ENCODE measurements at regions not wholly inside any gene's neighbourhood (a gene's known extent, or its start where the extent isn't known, plus 50 kb on each side); places are given as distances from the start of the nearest gene placed in this dataset.

DNA sequence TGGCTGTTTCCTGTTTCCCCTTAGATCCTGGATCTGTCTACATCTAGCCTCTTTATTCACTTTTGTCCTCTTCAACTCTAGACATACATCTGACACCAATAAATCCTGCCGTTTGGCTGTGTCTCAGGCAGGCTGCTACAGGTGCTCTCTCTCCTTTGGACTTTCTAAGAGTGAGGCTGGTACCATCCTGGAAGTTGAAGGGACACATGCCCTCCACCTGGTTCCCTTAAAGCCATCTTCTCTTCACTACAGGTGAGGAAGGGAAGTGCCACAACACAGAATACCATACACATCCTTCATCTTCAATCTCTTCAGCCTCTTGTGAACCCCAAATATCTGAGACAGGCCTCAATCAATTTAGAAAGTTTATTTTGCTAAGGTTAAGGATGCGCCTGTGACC, 137.9 kb downstream of the BACH1 start:
- Histone ChIP-seq H3K4me3 (no peak overlapping the region), H3K9me3 (no peaks in the 10 kb centered on the region), H3K4me1 (peaks cover 8% of the 10 kb centered on the region), H3K36me3 (no peaks in the 10 kb centered on the region), H3K27ac (no peak overlapping the region), H3K27me3 (no peaks in the 10 kb centered on the region)
- 63% methylated on average over 2 of the region's 2 CpGs for WGBS
- no peak for DNase-seq (ENCODE audit: low spot score in 2 of 2)
- TF ChIP-seq EP300 (IDR thresholded peaks at IDR 0.05) (no peak), POLR2A (IDR thresholded peaks at IDR 0.05) (no peak), POLR2AphosphoS5 (IDR thresholded peaks at IDR 0.05) (no peak)
- TF ChIP-seq, protein P1, sequence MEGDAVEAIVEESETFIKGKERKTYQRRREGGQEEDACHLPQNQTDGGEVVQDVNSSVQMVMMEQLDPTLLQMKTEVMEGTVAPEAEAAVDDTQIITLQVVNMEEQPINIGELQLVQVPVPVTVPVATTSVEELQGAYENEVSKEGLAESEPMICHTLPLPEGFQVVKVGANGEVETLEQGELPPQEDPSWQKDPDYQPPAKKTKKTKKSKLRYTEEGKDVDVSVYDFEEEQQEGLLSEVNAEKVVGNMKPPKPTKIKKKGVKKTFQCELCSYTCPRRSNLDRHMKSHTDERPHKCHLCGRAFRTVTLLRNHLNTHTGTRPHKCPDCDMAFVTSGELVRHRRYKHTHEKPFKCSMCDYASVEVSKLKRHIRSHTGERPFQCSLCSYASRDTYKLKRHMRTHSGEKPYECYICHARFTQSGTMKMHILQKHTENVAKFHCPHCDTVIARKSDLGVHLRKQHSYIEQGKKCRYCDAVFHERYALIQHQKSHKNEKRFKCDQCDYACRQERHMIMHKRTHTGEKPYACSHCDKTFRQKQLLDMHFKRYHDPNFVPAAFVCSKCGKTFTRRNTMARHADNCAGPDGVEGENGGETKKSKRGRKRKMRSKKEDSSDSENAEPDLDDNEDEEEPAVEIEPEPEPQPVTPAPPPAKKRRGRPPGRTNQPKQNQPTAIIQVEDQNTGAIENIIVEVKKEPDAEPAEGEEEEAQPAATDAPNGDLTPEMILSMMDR (IDR thresholded peaks at IDR 0.05): no peak

DNA sequence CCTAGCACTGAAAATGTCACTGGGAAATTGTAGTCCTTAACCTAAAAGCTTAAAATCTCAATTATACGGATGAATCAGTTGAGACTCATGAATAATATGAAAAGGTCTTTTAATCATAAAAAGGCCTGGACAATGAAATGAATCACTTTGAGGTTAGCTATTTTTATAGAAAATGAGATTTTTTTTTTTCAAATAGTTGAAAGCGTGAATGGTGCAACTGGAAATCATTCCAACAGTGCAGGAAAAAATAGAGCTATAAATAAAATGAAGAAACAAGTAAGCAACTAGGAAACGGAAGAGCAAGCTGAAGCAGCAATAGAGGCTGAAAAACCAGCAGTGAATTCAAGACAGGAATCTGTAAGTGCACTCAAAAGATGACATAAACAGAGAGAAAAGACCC, 142.9 kb downstream of the BACH1 start:
- WGBS: 58% methylated on average over 3 of the region's 3 CpGs
- H3K36me3 ChIP-seq: no peaks in the 10 kb centered on the region
- TF ChIP-seq EP300 (IDR thresholded peaks at IDR 0.05): no peak
- no peak for TF ChIP-seq POLR2A (IDR thresholded peaks at IDR 0.05)
- no peak for TF ChIP-seq POLR2AphosphoS5 (IDR thresholded peaks at IDR 0.05)
- TF ChIP-seq, protein P1 (IDR thresholded peaks at IDR 0.05): no peak

DNA sequence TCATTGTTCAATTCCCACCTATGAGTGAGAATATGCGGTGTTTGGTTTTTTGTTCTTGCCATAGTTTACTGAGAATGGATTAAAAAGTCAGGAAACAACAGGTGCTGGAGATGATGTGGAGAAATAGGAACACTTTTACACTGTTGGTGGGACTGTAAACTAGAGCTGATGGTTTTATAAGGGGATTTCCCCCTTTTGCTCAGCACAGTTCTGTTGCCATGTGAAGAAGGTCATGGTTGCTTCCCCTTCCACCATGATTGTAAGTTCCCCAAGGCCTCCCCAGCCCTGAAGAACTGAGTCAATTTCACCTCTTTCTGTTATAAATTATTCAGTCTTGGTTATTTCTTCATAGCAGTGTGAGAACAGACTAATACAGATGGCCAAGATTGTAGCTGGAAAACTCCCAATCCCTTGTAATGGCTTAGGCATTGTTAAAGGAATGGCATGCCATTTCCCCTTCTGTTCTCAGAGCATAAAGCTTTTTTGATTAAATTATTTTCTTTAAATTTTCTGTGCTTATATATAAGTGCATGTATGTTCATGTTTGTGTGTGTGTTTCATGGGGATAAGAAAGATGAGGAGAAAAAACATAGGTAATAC, 144.8 kb downstream of the BACH1 start:
- DNase-seq (ENCODE audit: low spot score in 2 of 2): no peak

More for the DNA sequence above, 142.9 kb downstream of the BACH1 start:
- H3K4me3 ChIP-seq: no peak overlapping the region
- no peak for DNase-seq (ENCODE audit: low spot score in 2 of 2)
- H3K27me3 ChIP-seq: no peaks in the 10 kb centered on the region
- H3K4me1 ChIP-seq: no peaks in the 10 kb centered on the region
- H3K27ac ChIP-seq: no peak overlapping the region
- H3K9me3 ChIP-seq: no peaks in the 10 kb centered on the region

DNA sequence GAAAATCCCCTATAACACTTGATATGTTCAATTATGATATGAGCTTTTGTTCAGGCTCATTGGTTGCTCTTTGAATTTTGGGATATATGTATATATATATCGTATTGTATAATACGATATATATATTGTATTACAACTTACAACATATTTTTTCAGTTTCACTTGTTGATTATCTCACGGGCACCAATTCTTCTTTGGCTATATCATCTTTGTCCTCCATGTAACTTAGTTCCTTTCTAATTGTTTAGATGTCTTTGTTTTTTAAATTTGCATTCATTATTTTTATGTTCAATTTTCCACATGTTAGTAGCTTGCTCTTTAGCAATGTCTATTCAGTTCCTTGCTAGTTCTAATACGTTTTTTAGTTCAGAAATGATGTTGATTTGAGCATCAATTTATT, 150.0 kb downstream of the BACH1 start:
- peaks cover 5% of the 10 kb centered on the region for H3K9me3 ChIP-seq
- DNase-seq (ENCODE audit: low spot score in 2 of 2): no peak
- no peaks in the 10 kb centered on the region for H3K4me1 ChIP-seq
- no peaks in the 10 kb centered on the region for H3K27me3 ChIP-seq
- H3K36me3 ChIP-seq: no peaks in the 10 kb centered on the region
- no peak overlapping the region for H3K4me3 ChIP-seq
- H3K27ac ChIP-seq: no peak overlapping the region
- no peak for TF ChIP-seq EP300 (IDR thresholded peaks at IDR 0.05)
- TF ChIP-seq, protein P1 (IDR thresholded peaks at IDR 0.05): no peak
- no peak for TF ChIP-seq POLR2AphosphoS5 (IDR thresholded peaks at IDR 0.05)
- no peak for TF ChIP-seq POLR2A (IDR thresholded peaks at IDR 0.05)
- 96% methylated on average over 4 of the region's 4 CpGs for WGBS

More for the DNA sequence above, 144.8 kb downstream of the BACH1 start:
- H3K4me3 ChIP-seq: no peak overlapping the region
- TF ChIP-seq, protein P1 (IDR thresholded peaks at IDR 0.05): no peak
- TF ChIP-seq EP300 (IDR thresholded peaks at IDR 0.05): no peak
- no peak for TF ChIP-seq POLR2A (IDR thresholded peaks at IDR 0.05)
- TF ChIP-seq POLR2AphosphoS5 (IDR thresholded peaks at IDR 0.05): no peak
- no peaks in the 10 kb centered on the region for H3K36me3 ChIP-seq
- H3K27ac ChIP-seq: no peak overlapping the region
- WGBS: 88% methylated on average over 1 of the region's 1 CpG
- no peaks in the 10 kb centered on the region for H3K9me3 ChIP-seq
- no peaks in the 10 kb centered on the region for H3K4me1 ChIP-seq
- no peaks in the 10 kb centered on the region for H3K27me3 ChIP-seq

DNA sequence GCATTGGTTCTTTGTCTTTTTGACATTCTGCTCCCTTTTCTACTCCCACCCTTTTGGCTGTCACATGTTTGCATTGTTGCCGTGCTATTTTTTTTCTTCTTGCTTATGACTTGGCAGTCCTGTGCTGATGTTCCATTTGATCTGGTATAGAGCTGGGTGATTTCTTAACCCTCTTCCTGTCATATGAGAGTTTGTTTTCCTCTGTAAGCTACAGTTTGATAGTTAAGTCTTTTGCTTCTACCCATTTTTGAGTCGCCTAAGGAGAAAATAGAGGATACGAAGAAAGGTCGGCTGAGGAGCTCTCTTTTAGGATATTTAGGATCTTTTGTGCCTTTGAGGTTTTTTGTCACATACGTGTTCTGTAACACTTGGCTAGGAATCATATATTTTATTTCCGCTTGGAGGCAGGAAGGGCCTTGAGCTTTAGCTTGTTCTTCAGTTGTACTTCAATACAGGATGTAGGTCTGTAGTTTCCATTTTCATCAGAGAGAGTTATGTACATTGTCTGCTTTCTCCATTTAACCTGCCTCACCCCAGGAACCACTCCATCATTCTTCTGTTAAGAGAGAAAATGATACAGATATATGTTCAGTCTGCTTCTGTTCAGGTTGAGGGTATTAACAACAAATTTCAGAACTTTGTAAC, 150.7 kb downstream of the BACH1 start:
- TF ChIP-seq POLR2AphosphoS5 (IDR thresholded peaks at IDR 0.05) (no peak), EP300 (IDR thresholded peaks at IDR 0.05) (no peak)
- Histone ChIP-seq H3K27ac (no peak overlapping the region), H3K4me1 (no peaks in the 10 kb centered on the region), H3K4me3 (no peak overlapping the region), H3K9me3 (peaks cover 5% of the 10 kb centered on the region), H3K27me3 (no peaks in the 10 kb centered on the region), H3K36me3 (no peaks in the 10 kb centered on the region)
- no peak for DNase-seq (ENCODE audit: low spot score in 2 of 2)
- WGBS: 84% methylated on average over 6 of the region's 6 CpGs

All from suprapubic skin (tissue), 4 donors.